ENCODE measurements at regions not wholly inside any gene's neighbourhood (a gene's known extent, or its start where the extent isn't known, plus 50 kb on each side); places are given as distances from the start of the nearest gene placed in this dataset.

GRCh38 chr14:58783792-58784511 is 146.2 kb downstream of the DACT1 start:
- DNase-seq (ENCODE audit: low spot score) = no peak

- DNase-seq (ENCODE audit: low spot score) = no peak
These were observed 147.2 kb downstream of the DACT1 start for GRCh38 chr14:58784931-58785330.

GRCh38 chr14:58785701-58786100 is 147.9 kb downstream of the DACT1 start:
- no peak for DNase-seq (ENCODE audit: low spot score)

GRCh38 chr14:58787592-58787991 is 149.8 kb downstream of the DACT1 start:
- DNase-seq (ENCODE audit: low spot score) = peak; percentile 27

GRCh38 chr14:58788655-58789503 is 151.1 kb downstream of the DACT1 start:
- no peak for DNase-seq (ENCODE audit: low spot score)

- DNase-seq (ENCODE audit: low spot score) = no peak
These were observed 152.0 kb downstream of the DACT1 start for GRCh38 chr14:58789736-58790135.

GRCh38 chr14:58792416-58792815 is 154.7 kb downstream of the DACT1 start:
- no peak for DNase-seq (ENCODE audit: low spot score)

GRCh38 chr14:58793131-58793740 is 155.5 kb downstream of the DACT1 start:
- no peak for DNase-seq (ENCODE audit: low spot score)

GRCh38 chr14:58794993-58795762 is 157.4 kb downstream of the DACT1 start:
- DNase-seq (ENCODE audit: low spot score) = no peak

GRCh38 chr14:58796242-58797009 is 158.7 kb downstream of the DACT1 start:
- no peak for DNase-seq (ENCODE audit: low spot score)

GRCh38 chr14:58797010-58797429 is 159.3 kb downstream of the DACT1 start:
- DNase-seq (ENCODE audit: low spot score) = no peak

- no peak for DNase-seq (ENCODE audit: low spot score)
These were observed 160.4 kb downstream of the DACT1 start for GRCh38 chr14:58798173-58798572.

- DNase-seq (ENCODE audit: low spot score) = no peak
These were observed 163.3 kb downstream of the DACT1 start for GRCh38 chr14:58801086-58801485.

- DNase-seq (ENCODE audit: low spot score) = peak; percentile 16
These were observed 167.3 kb downstream of the DACT1 start for GRCh38 chr14:58805057-58805456.

GRCh38 chr14:58805605-58806409 is 168.0 kb downstream of the DACT1 start:
- DNase-seq (ENCODE audit: low spot score) = no peak

- DNase-seq (ENCODE audit: low spot score) = no peak
These were observed 169.4 kb downstream of the DACT1 start for GRCh38 chr14:58807191-58807590.

- DNase-seq (ENCODE audit: low spot score) = no peak
These were observed 171.1 kb downstream of the DACT1 start for GRCh38 chr14:58808828-58809227.

- no peak for DNase-seq (ENCODE audit: low spot score)
These were observed 171.8 kb downstream of the DACT1 start for GRCh38 chr14:58809520-58809919.

GRCh38 chr14:58812050-58812910 is 174.5 kb downstream of the DACT1 start:
- no peak for DNase-seq (ENCODE audit: low spot score)

GRCh38 chr14:58813745-58814144 is 176.0 kb downstream of the DACT1 start:
- no peak for DNase-seq (ENCODE audit: low spot score)

All from GM03348 (cell line).